NT2/D1 (cell line): ENCODE measurements at regions not wholly inside any gene's neighbourhood (a gene's known extent, or its start where the extent isn't known, plus 50 kb on each side); places are given as distances from the start of the nearest gene placed in this dataset.

Experiments used
- YY1 ChIP-seq: IDR thresholded peaks from 2 replicates; pipeline ENCODE4 v1.6.1; 2011; ENCODE audit not compliant: insufficient read length, insufficient read depth
- ZNF274 ChIP-seq: IDR thresholded peaks from 2 replicates; pipeline ENCODE4 v1.6.1; 2011; ENCODE audit warnings: mild to moderate bottlenecking, low read depth, low read length

- TF ChIP-seq ZNF274 = no peak
- no peak for TF ChIP-seq YY1
Observed at GRCh38 chrX:125420809-125421208, 101.1 kb downstream of the TEX13C start.
